ENCODE measurements at regions not wholly inside any gene's neighbourhood (a gene's known extent, or its start where the extent isn't known, plus 50 kb on each side); places are given as distances from the start of the nearest gene placed in this dataset.

- Histone ChIP-seq H3K9ac (ENCODE audit: low read length in 5 of 5) (no peak overlapping the region), H3K4me1 (ENCODE audit: control insufficient read depth in 5 of 5, insufficient read depth in 5 of 5, low read length in 5 of 5) (peaks cover 0 to 8% (median 2%) of the 10 kb centered on the region in 5 donors), H3K27me3 (ENCODE audit: control insufficient read depth in 5 of 5, insufficient read depth in 4 of 5, low read length in 5 of 5) (no peaks in the 10 kb centered on the region), H3K27ac (ENCODE audit: low read depth, low read length) (no peak overlapping the region), H3K4me3 (ENCODE audit: low read depth in 1 of 5, low read length in 5 of 5) (no peak overlapping the region), H3K9me3 (ENCODE audit: control insufficient read depth in 5 of 5, low read length in 5 of 5) (no peaks in the 10 kb centered on the region), H3K36me3 (ENCODE audit: control insufficient read depth in 5 of 5, insufficient read depth in 5 of 5, low read length in 5 of 5) (no peaks in the 10 kb centered on the region)
Observed at GRCh38 chr10:88190123-88190522, 326.7 kb downstream of the PTEN start.

GRCh38 chr10:88190540-88191235 is 327.3 kb downstream of the PTEN start:
- Histone ChIP-seq H3K4me1 (ENCODE audit: control insufficient read depth in 5 of 5, insufficient read depth in 5 of 5, low read length in 5 of 5) (peaks cover 0 to 8% (median 2%) of the 10 kb centered on the region in 5 donors), H3K4me3 (ENCODE audit: low read depth in 1 of 5, low read length in 5 of 5) (no peak overlapping the region), H3K9ac (ENCODE audit: low read length in 5 of 5) (no peak overlapping the region), H3K9me3 (ENCODE audit: control insufficient read depth in 5 of 5, low read length in 5 of 5) (no peaks in the 10 kb centered on the region), H3K36me3 (ENCODE audit: control insufficient read depth in 5 of 5, insufficient read depth in 5 of 5, low read length in 5 of 5) (no peaks in the 10 kb centered on the region), H3K27me3 (ENCODE audit: control insufficient read depth in 5 of 5, insufficient read depth in 4 of 5, low read length in 5 of 5) (no peaks in the 10 kb centered on the region), H3K27ac (ENCODE audit: low read depth, low read length) (no peak overlapping the region)

- H3K36me3 ChIP-seq (ENCODE audit: control insufficient read depth in 5 of 5, insufficient read depth in 5 of 5, low read length in 5 of 5): no peaks in the 10 kb centered on the region
- H3K9ac ChIP-seq (ENCODE audit: low read length in 5 of 5): no peak overlapping the region
- H3K4me3 ChIP-seq (ENCODE audit: low read depth in 1 of 5, low read length in 5 of 5): no peak overlapping the region
- no peak overlapping the region for H3K27ac ChIP-seq (ENCODE audit: low read depth, low read length)
- no peaks in the 10 kb centered on the region for H3K27me3 ChIP-seq (ENCODE audit: control insufficient read depth in 5 of 5, insufficient read depth in 4 of 5, low read length in 5 of 5)
- peaks cover 0 to 1% (median 0%) of the 10 kb centered on the region in 5 donors for H3K9me3 ChIP-seq (ENCODE audit: control insufficient read depth in 5 of 5, low read length in 5 of 5)
- H3K4me1 ChIP-seq (ENCODE audit: control insufficient read depth in 5 of 5, insufficient read depth in 5 of 5, low read length in 5 of 5): no peaks in the 10 kb centered on the region
Observed at GRCh38 chr10:88193018-88193417, 329.6 kb downstream of the PTEN start.

- H3K9ac ChIP-seq (ENCODE audit: low read length in 5 of 5): no peak overlapping the region
- H3K4me3 ChIP-seq (ENCODE audit: low read depth in 1 of 5, low read length in 5 of 5): no peak overlapping the region
- H3K36me3 ChIP-seq (ENCODE audit: control insufficient read depth in 5 of 5, insufficient read depth in 5 of 5, low read length in 5 of 5): no peaks in the 10 kb centered on the region
- H3K27me3 ChIP-seq (ENCODE audit: control insufficient read depth in 5 of 5, insufficient read depth in 4 of 5, low read length in 5 of 5): no peaks in the 10 kb centered on the region
- H3K27ac ChIP-seq (ENCODE audit: low read depth, low read length): no peak overlapping the region
- H3K9me3 ChIP-seq (ENCODE audit: control insufficient read depth in 5 of 5, low read length in 5 of 5): peaks cover 0 to 2% (median 0%) of the 10 kb centered on the region in 5 donors
- H3K4me1 ChIP-seq (ENCODE audit: control insufficient read depth in 5 of 5, insufficient read depth in 5 of 5, low read length in 5 of 5): no peaks in the 10 kb centered on the region
Observed at GRCh38 chr10:88194041-88194887, 330.8 kb downstream of the PTEN start.

GRCh38 chr10:88194961-88195367 is 331.5 kb downstream of the PTEN start:
- H3K27ac ChIP-seq (ENCODE audit: low read depth, low read length): no peak overlapping the region
- H3K4me1 ChIP-seq (ENCODE audit: control insufficient read depth in 5 of 5, insufficient read depth in 5 of 5, low read length in 5 of 5): no peaks in the 10 kb centered on the region
- no peak overlapping the region for H3K9ac ChIP-seq (ENCODE audit: low read length in 5 of 5)
- H3K36me3 ChIP-seq (ENCODE audit: control insufficient read depth in 5 of 5, insufficient read depth in 5 of 5, low read length in 5 of 5): no peaks in the 10 kb centered on the region
- H3K9me3 ChIP-seq (ENCODE audit: control insufficient read depth in 5 of 5, low read length in 5 of 5): peaks cover 0 to 2% (median 0%) of the 10 kb centered on the region in 5 donors
- H3K4me3 ChIP-seq (ENCODE audit: low read depth in 1 of 5, low read length in 5 of 5): no peak overlapping the region
- H3K27me3 ChIP-seq (ENCODE audit: control insufficient read depth in 5 of 5, insufficient read depth in 4 of 5, low read length in 5 of 5): no peaks in the 10 kb centered on the region

- H3K4me3 ChIP-seq (ENCODE audit: low read depth in 1 of 5, low read length in 5 of 5): no peak overlapping the region
- no peaks in the 10 kb centered on the region for H3K27me3 ChIP-seq (ENCODE audit: control insufficient read depth in 5 of 5, insufficient read depth in 4 of 5, low read length in 5 of 5)
- H3K9me3 ChIP-seq (ENCODE audit: control insufficient read depth in 5 of 5, low read length in 5 of 5): peaks cover 0 to 2% (median 0%) of the 10 kb centered on the region in 5 donors
- H3K4me1 ChIP-seq (ENCODE audit: control insufficient read depth in 5 of 5, insufficient read depth in 5 of 5, low read length in 5 of 5): no peaks in the 10 kb centered on the region
- no peaks in the 10 kb centered on the region for H3K36me3 ChIP-seq (ENCODE audit: control insufficient read depth in 5 of 5, insufficient read depth in 5 of 5, low read length in 5 of 5)
- no peak overlapping the region for H3K27ac ChIP-seq (ENCODE audit: low read depth, low read length)
- no peak overlapping the region for H3K9ac ChIP-seq (ENCODE audit: low read length in 5 of 5)
Observed at GRCh38 chr10:88195841-88196240, 332.4 kb downstream of the PTEN start.

GRCh38 chr10:88196291-88196690 is 332.9 kb downstream of the PTEN start:
- Histone ChIP-seq H3K27me3 (ENCODE audit: control insufficient read depth in 5 of 5, insufficient read depth in 4 of 5, low read length in 5 of 5) (no peaks in the 10 kb centered on the region), H3K27ac (ENCODE audit: low read depth, low read length) (no peak overlapping the region), H3K36me3 (ENCODE audit: control insufficient read depth in 5 of 5, insufficient read depth in 5 of 5, low read length in 5 of 5) (no peaks in the 10 kb centered on the region), H3K4me3 (ENCODE audit: low read depth in 1 of 5, low read length in 5 of 5) (no peak overlapping the region), H3K9me3 (ENCODE audit: control insufficient read depth in 5 of 5, low read length in 5 of 5) (peaks cover 0 to 2% (median 0%) of the 10 kb centered on the region in 5 donors), H3K4me1 (ENCODE audit: control insufficient read depth in 5 of 5, insufficient read depth in 5 of 5, low read length in 5 of 5) (no peaks in the 10 kb centered on the region), H3K9ac (ENCODE audit: low read length in 5 of 5) (no peak overlapping the region)

GRCh38 chr10:88198023-88198422 is 334.6 kb downstream of the PTEN start:
- Histone ChIP-seq H3K9ac (ENCODE audit: low read length in 5 of 5) (no peak overlapping the region), H3K27me3 (ENCODE audit: control insufficient read depth in 5 of 5, insufficient read depth in 4 of 5, low read length in 5 of 5) (no peaks in the 10 kb centered on the region), H3K36me3 (ENCODE audit: control insufficient read depth in 5 of 5, insufficient read depth in 5 of 5, low read length in 5 of 5) (no peaks in the 10 kb centered on the region), H3K9me3 (ENCODE audit: control insufficient read depth in 5 of 5, low read length in 5 of 5) (peaks cover 0 to 2% (median 0%) of the 10 kb centered on the region in 5 donors), H3K4me3 (ENCODE audit: low read depth in 1 of 5, low read length in 5 of 5) (no peak overlapping the region), H3K4me1 (ENCODE audit: control insufficient read depth in 5 of 5, insufficient read depth in 5 of 5, low read length in 5 of 5) (no peaks in the 10 kb centered on the region), H3K27ac (ENCODE audit: low read depth, low read length) (no peak overlapping the region)

GRCh38 chr10:88200312-88201032 is 337.0 kb downstream of the PTEN start:
- H3K36me3 ChIP-seq (ENCODE audit: control insufficient read depth in 5 of 5, insufficient read depth in 5 of 5, low read length in 5 of 5): no peaks in the 10 kb centered on the region
- H3K4me1 ChIP-seq (ENCODE audit: control insufficient read depth in 5 of 5, insufficient read depth in 5 of 5, low read length in 5 of 5): no peaks in the 10 kb centered on the region
- no peak overlapping the region for H3K9ac ChIP-seq (ENCODE audit: low read length in 5 of 5)
- H3K9me3 ChIP-seq (ENCODE audit: control insufficient read depth in 5 of 5, low read length in 5 of 5): peaks cover 0 to 2% (median 0%) of the 10 kb centered on the region in 5 donors
- no peaks in the 10 kb centered on the region for H3K27me3 ChIP-seq (ENCODE audit: control insufficient read depth in 5 of 5, insufficient read depth in 4 of 5, low read length in 5 of 5)
- no peak overlapping the region for H3K27ac ChIP-seq (ENCODE audit: low read depth, low read length)
- no peak overlapping the region for H3K4me3 ChIP-seq (ENCODE audit: low read depth in 1 of 5, low read length in 5 of 5)

All from subcutaneous abdominal adipose tissue (tissue), 5 donors.